ENCODE measurements at regions not wholly inside any gene's neighbourhood (a gene's known extent, or its start where the extent isn't known, plus 50 kb on each side); places are given as distances from the start of the nearest gene placed in this dataset.

DNA sequence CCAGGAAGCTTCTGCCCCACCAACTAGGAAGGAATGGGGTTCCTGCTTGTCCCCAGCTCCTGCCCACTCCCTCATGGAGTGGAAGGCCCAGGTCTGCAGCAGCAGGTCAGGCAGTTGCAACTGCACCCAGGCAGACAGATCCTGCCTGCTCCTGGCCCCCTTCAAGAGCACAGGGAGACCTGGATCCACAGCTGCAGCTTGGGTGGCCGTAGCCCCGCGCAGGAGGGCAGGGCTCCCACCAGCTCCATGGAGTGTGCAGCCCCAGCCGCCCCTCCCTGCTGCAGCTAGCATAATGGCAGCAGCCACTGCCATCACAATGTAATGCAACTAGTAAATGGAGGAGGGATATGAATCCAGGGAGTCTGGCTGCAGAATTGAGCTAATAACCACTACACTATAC lies 187.5 kb upstream of the PLET1 start:
- intact Hi-C loops (cut with DNase I; ENCODE audit: low total_unique reads): no loop called here
- H3K4me3 ChIP-seq: no peak overlapping the region
- TF ChIP-seq, protein P1, sequence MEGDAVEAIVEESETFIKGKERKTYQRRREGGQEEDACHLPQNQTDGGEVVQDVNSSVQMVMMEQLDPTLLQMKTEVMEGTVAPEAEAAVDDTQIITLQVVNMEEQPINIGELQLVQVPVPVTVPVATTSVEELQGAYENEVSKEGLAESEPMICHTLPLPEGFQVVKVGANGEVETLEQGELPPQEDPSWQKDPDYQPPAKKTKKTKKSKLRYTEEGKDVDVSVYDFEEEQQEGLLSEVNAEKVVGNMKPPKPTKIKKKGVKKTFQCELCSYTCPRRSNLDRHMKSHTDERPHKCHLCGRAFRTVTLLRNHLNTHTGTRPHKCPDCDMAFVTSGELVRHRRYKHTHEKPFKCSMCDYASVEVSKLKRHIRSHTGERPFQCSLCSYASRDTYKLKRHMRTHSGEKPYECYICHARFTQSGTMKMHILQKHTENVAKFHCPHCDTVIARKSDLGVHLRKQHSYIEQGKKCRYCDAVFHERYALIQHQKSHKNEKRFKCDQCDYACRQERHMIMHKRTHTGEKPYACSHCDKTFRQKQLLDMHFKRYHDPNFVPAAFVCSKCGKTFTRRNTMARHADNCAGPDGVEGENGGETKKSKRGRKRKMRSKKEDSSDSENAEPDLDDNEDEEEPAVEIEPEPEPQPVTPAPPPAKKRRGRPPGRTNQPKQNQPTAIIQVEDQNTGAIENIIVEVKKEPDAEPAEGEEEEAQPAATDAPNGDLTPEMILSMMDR (IDR thresholded peaks at IDR 0.05): no peak
- no peak for TF ChIP-seq POLR2AphosphoS5 (IDR thresholded peaks at IDR 0.05)
- TF ChIP-seq POLR2A (IDR thresholded peaks at IDR 0.05): no peak

DNA sequence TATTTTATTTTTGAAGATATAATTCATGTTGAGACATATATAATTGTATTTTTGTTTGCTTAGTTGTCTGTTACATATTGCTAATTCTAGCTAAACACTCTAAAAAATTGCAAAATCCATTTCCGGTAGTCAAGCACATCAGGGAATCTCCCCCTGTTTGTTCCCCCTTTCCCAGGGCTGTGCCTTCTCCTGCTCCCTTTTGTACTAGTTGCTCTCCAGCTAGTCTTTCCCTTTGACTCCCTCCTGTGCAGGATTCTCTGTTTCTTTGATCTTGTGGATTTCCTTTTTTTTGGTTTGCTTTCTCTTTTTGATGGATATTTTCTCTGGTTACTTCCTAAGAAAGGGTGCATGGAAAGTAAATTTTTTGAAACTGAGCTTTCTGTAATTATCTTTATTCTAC lies 188.1 kb upstream of the PLET1 start:
- H3K4me1 ChIP-seq: no peaks in the 10 kb centered on the region
- intact Hi-C loops (cut with DNase I; ENCODE audit: low total_unique reads): no loop called here
- no peak overlapping the region for H3K27ac ChIP-seq
- H3K4me3 ChIP-seq: no peak overlapping the region
- no peak for DNase-seq (ENCODE audit: low spot score in 2 of 2)
- H3K27me3 ChIP-seq: no peaks in the 10 kb centered on the region
- TF ChIP-seq POLR2AphosphoS5 (IDR thresholded peaks at IDR 0.05): no peak
- TF ChIP-seq, protein P1 (IDR thresholded peaks at IDR 0.05): no peak
- no peak for TF ChIP-seq POLR2A (IDR thresholded peaks at IDR 0.05)
- H3K9me3 ChIP-seq: peaks cover 3 to 18% of the 10 kb centered on the region in 2 donors
- no peaks in the 10 kb centered on the region for H3K36me3 ChIP-seq

More for the DNA sequence above, 187.5 kb upstream of the PLET1 start:
- H3K9me3 ChIP-seq: peaks cover 3 to 18% of the 10 kb centered on the region in 2 donors
- no peaks in the 10 kb centered on the region for H3K4me1 ChIP-seq
- no peak overlapping the region for H3K27ac ChIP-seq
- DNase-seq (ENCODE audit: low spot score in 2 of 2): no peak
- H3K27me3 ChIP-seq: no peaks in the 10 kb centered on the region
- no peaks in the 10 kb centered on the region for H3K36me3 ChIP-seq

DNA sequence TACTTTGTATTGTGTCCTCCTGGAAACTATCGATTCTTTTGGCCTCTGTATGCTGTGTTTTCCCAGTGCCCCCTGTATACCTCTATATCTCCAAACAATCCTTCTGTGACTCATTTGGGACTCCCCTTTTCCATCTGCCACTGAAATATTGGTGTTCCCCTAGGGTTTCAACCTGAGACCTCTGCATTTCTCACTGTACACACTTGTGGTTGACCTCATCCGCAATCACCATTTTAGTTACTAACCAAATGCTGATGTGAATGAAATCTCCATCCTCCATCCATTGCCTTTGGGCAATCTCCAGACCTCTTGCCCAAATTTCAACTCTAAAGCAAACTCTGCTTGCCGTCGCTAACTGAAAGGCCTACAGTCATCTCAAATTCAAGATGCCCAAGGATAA lies 190.6 kb upstream of the PLET1 start:
- no peaks in the 10 kb centered on the region for H3K36me3 ChIP-seq
- H3K9me3 ChIP-seq: peaks cover 0 to 3% of the 10 kb centered on the region in 2 donors
- intact Hi-C loops (cut with DNase I; ENCODE audit: low total_unique reads): no loop called here
- TF ChIP-seq, protein P1 (IDR thresholded peaks at IDR 0.05): no peak
- no peak for TF ChIP-seq POLR2A (IDR thresholded peaks at IDR 0.05)
- no peak for TF ChIP-seq POLR2AphosphoS5 (IDR thresholded peaks at IDR 0.05)
- DNase-seq (ENCODE audit: low spot score in 2 of 2): no peak
- no peaks in the 10 kb centered on the region for H3K27me3 ChIP-seq
- H3K4me1 ChIP-seq: no peaks in the 10 kb centered on the region
- H3K4me3 ChIP-seq: no peak overlapping the region
- H3K27ac ChIP-seq: no peak overlapping the region

DNA sequence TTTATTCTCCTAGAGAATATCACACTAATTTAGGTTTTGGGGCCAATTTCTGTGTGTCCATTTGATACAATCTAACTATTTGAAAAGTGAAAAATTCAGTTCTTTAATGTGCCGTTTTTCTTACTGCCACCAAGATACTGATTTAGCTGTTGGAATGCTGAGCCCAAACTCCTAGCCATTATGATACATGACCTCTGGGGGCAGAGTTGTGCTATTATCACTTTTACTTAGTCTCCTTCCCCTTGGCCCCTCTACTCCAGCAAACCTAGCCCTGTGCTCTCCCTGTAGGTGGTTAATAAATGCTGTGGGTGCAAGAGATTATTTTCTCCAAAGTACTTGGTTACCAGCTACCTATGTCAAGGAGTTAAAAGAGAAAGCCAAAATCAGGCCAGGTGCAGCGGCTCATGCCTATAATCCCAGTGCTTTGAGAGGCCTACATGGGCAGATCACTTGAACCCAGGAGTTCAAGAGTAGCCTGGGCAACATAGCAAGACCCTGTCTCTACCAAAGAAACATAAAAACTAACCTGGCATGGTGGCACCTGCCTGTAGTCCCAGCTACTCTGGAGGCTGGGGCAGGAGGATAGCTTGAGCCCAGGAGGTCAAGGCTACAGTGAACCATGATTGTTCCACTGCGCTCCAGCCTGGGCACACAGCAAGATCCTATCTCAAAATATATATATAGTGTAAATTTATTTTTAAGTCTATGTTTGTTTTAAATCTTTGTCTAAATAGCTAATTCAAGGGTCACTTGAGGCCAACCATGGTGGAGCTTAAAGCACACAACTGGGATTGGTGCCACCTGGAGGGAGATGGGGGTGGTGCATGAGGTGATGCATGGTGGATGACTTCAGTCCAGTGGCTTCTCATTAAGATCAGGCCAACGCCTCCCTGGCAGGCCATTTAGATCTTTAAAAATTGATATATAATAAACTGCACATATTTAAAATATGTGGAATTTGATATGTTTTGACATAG lies 193.2 kb upstream of the PLET1 start:
- Histone ChIP-seq H3K27ac (no peak overlapping the region), H3K9me3 (peaks cover 0 to 13% of the 10 kb centered on the region in 2 donors), H3K4me1 (no peaks in the 10 kb centered on the region), H3K27me3 (no peaks in the 10 kb centered on the region), H3K4me3 (no peak overlapping the region), H3K36me3 (no peaks in the 10 kb centered on the region)
- intact Hi-C loops (cut with DNase I; ENCODE audit: low total_unique reads): no loop called here
- no peak for DNase-seq (ENCODE audit: low spot score in 2 of 2)
- TF ChIP-seq, protein P1 (IDR thresholded peaks at IDR 0.05): peak in 1 of 3 donors; percentile 15
- no peak for TF ChIP-seq POLR2AphosphoS5 (IDR thresholded peaks at IDR 0.05)

DNA sequence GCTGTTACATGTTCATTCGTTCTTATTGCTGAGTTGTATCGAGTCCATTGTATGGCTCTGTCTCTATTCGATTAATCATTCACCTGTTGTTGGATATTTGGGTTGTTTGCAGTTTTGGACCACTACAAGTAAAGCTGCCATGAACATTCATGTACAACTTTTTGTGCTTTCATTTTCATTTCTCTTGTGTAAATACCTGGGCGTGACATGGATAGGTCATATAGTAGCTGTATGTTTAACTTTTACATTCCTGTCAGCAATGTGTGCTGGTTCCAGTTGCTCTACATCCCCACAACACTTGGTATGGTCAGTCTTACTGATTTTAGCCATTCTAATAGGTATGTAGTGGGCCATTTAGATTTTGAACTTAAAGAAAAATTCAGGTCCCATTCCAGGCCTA lies 194.2 kb upstream of the PLET1 start:
- peaks cover 0 to 13% of the 10 kb centered on the region in 2 donors for H3K9me3 ChIP-seq
- H3K27me3 ChIP-seq: no peaks in the 10 kb centered on the region
- H3K4me1 ChIP-seq: no peaks in the 10 kb centered on the region
- no peak overlapping the region for H3K4me3 ChIP-seq
- TF ChIP-seq, protein P1 (IDR thresholded peaks at IDR 0.05): no peak
- TF ChIP-seq POLR2A (IDR thresholded peaks at IDR 0.05) (no peak), POLR2AphosphoS5 (IDR thresholded peaks at IDR 0.05) (no peak)
- no peak for DNase-seq (ENCODE audit: low spot score in 2 of 2)
- intact Hi-C loops (cut with DNase I; ENCODE audit: low total_unique reads): no loop called here
- no peak overlapping the region for H3K27ac ChIP-seq
- H3K36me3 ChIP-seq: no peaks in the 10 kb centered on the region

Measured in breast epithelium (tissue), 4 donors.